ENCODE measurements at regions not wholly inside any gene's neighbourhood (a gene's known extent, or its start where the extent isn't known, plus 50 kb on each side); places are given as distances from the start of the nearest gene placed in this dataset.

GRCh38 chr2:2740238-2740775 lies 409.2 kb upstream of the MYT1L start:
- no peak for DNase-seq (ENCODE audit: low spot score, unreplicated experiment)
- Mint-ChIP-seq H3K9me3 (ENCODE audit: low read depth) (no peaks in the 10 kb centered on the region), H3K36me3 (ENCODE audit: insufficient read depth) (no peaks in the 10 kb centered on the region), H3K27me3 (peaks cover 10% of the 10 kb centered on the region), H3K4me1 (ENCODE audit: low read depth) (peaks cover 12% of the 10 kb centered on the region), H3K4me3 (ENCODE audit: low read depth) (no peak overlapping the region), H3K27ac (no peak overlapping the region)
- TF ChIP-seq CTCF (IDR thresholded peaks at IDR 0.05; ENCODE audit: unreplicated experiment), result no peak

- no peaks in the 10 kb centered on the region for H3K9me3 Mint-ChIP-seq (ENCODE audit: low read depth)
- H3K36me3 Mint-ChIP-seq (ENCODE audit: insufficient read depth), result no peaks in the 10 kb centered on the region
- no peak overlapping the region for H3K27ac Mint-ChIP-seq
- TF ChIP-seq CTCF (IDR thresholded peaks at IDR 0.05; ENCODE audit: unreplicated experiment), result no peak
- peaks cover 10% of the 10 kb centered on the region for H3K4me1 Mint-ChIP-seq (ENCODE audit: low read depth)
- peaks cover 19% of the 10 kb centered on the region for H3K27me3 Mint-ChIP-seq
- no peak for DNase-seq (ENCODE audit: low spot score, unreplicated experiment)
- no peak overlapping the region for H3K4me3 Mint-ChIP-seq (ENCODE audit: low read depth)
Measured at GRCh38 chr2:2739231-2739795, 408.2 kb upstream of the MYT1L start.

- H3K4me3 Mint-ChIP-seq (ENCODE audit: low read depth), result no peak overlapping the region
- no peaks in the 10 kb centered on the region for H3K9me3 Mint-ChIP-seq (ENCODE audit: low read depth)
- H3K4me1 Mint-ChIP-seq (ENCODE audit: low read depth), result peaks cover 10% of the 10 kb centered on the region
- H3K36me3 Mint-ChIP-seq (ENCODE audit: insufficient read depth), result no peaks in the 10 kb centered on the region
- peaks cover 19% of the 10 kb centered on the region for H3K27me3 Mint-ChIP-seq
- no peak for DNase-seq (ENCODE audit: low spot score, unreplicated experiment)
- TF ChIP-seq CTCF (IDR thresholded peaks at IDR 0.05; ENCODE audit: unreplicated experiment), result no peak
- no peak overlapping the region for H3K27ac Mint-ChIP-seq
Measured at GRCh38 chr2:2738684-2739083, 407.6 kb upstream of the MYT1L start.

GRCh38 chr2:2738276-2738675 lies 407.2 kb upstream of the MYT1L start:
- no peak for DNase-seq (ENCODE audit: low spot score, unreplicated experiment)
- Mint-ChIP-seq H3K9me3 (ENCODE audit: low read depth) (no peaks in the 10 kb centered on the region), H3K36me3 (ENCODE audit: insufficient read depth) (no peaks in the 10 kb centered on the region), H3K4me1 (ENCODE audit: low read depth) (peaks cover 7% of the 10 kb centered on the region), H3K4me3 (ENCODE audit: low read depth) (no peak overlapping the region), H3K27ac (no peak overlapping the region), H3K27me3 (peaks cover 19% of the 10 kb centered on the region)
- TF ChIP-seq CTCF (IDR thresholded peaks at IDR 0.05; ENCODE audit: unreplicated experiment), result no peak

GRCh38 chr2:2735041-2735440 lies 404.0 kb upstream of the MYT1L start:
- H3K4me1 Mint-ChIP-seq (ENCODE audit: low read depth), result no peaks in the 10 kb centered on the region
- TF ChIP-seq CTCF (IDR thresholded peaks at IDR 0.05; ENCODE audit: unreplicated experiment), result no peak
- DNase-seq (ENCODE audit: low spot score, unreplicated experiment), result no peak
- no peak overlapping the region for H3K27ac Mint-ChIP-seq
- H3K27me3 Mint-ChIP-seq, result peaks cover 17% of the 10 kb centered on the region
- H3K36me3 Mint-ChIP-seq (ENCODE audit: insufficient read depth), result no peaks in the 10 kb centered on the region
- no peaks in the 10 kb centered on the region for H3K9me3 Mint-ChIP-seq (ENCODE audit: low read depth)
- H3K4me3 Mint-ChIP-seq (ENCODE audit: low read depth), result no peak overlapping the region

Measured in progenitor cell of endocrine pancreas (in vitro differentiated cells).